ENCODE measurements at regions not wholly inside any gene's neighbourhood (a gene's known extent, or its start where the extent isn't known, plus 50 kb on each side); places are given as distances from the start of the nearest gene placed in this dataset.

GRCh38 chr9:129413537-129414376, 207.1 kb downstream of the C9orf50 start:
- TF ChIP-seq CTCF (IDR thresholded peaks at IDR 0.05; ENCODE audit: low read depth, low read length): no peak
- no peak for TF ChIP-seq EZH2phosphoT487 (IDR thresholded peaks at IDR 0.05; ENCODE audit: low read depth)
